ENCODE measurements at regions not wholly inside any gene's neighbourhood (a gene's known extent, or its start where the extent isn't known, plus 50 kb on each side); places are given as distances from the start of the nearest gene placed in this dataset.

DNA sequence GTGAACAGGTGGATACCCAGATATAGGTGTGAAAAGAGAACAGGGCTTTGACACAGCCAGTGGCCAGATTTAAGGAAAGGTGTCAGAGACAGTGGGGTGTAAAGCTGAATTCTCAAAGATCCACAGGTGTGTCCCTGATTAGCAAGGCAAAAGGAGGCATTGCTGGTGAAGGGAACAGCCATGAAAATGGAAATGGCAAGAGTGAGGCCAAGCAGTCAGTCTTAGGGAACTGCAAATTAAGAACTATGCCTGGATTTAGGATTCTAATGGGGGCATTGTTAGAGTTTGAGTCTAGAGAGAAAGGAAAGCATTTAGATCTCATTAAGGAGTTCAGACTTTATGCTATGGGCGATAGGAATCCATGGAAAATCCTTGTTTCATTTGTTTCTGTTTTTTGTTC, 789.2 kb downstream of the MAFB start:
- TF ChIP-seq, protein P1, sequence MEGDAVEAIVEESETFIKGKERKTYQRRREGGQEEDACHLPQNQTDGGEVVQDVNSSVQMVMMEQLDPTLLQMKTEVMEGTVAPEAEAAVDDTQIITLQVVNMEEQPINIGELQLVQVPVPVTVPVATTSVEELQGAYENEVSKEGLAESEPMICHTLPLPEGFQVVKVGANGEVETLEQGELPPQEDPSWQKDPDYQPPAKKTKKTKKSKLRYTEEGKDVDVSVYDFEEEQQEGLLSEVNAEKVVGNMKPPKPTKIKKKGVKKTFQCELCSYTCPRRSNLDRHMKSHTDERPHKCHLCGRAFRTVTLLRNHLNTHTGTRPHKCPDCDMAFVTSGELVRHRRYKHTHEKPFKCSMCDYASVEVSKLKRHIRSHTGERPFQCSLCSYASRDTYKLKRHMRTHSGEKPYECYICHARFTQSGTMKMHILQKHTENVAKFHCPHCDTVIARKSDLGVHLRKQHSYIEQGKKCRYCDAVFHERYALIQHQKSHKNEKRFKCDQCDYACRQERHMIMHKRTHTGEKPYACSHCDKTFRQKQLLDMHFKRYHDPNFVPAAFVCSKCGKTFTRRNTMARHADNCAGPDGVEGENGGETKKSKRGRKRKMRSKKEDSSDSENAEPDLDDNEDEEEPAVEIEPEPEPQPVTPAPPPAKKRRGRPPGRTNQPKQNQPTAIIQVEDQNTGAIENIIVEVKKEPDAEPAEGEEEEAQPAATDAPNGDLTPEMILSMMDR (IDR thresholded peaks at IDR 0.05): no peak
- TF ChIP-seq POLR2AphosphoS5 (IDR thresholded peaks at IDR 0.05; ENCODE audit: insufficient read depth in 1 of 2, low read depth in 1 of 2) (no peak), POLR2A (IDR thresholded peaks at IDR 0.05) (no peak)
